ENCODE measurements at regions not wholly inside any gene's neighbourhood (a gene's known extent, or its start where the extent isn't known, plus 50 kb on each side); places are given as distances from the start of the nearest gene placed in this dataset.

GRCh38 chr1:87449348-87449963, 120.8 kb downstream of the LMO4 start:
- no peak for TF ChIP-seq CTCF (IDR thresholded peaks at IDR 0.05; ENCODE audit: insufficient read depth, low read depth, low read length)
- TF ChIP-seq EZH2 (IDR thresholded peaks at IDR 0.05; ENCODE audit: insufficient read depth, low read length): no peak
